GM18868 (cell line): ENCODE measurements at regions not wholly inside any gene's neighbourhood (a gene's known extent, or its start where the extent isn't known, plus 50 kb on each side); places are given as distances from the start of the nearest gene placed in this dataset.
"Not testable (repeated sequence)": the region's sequence is repeated elsewhere in the genome, so short reads cannot be mapped to it uniquely, and the experiment has no call there.

Experiments used
- ATAC-seq: cut with Tn5 transposase; IDR thresholded peaks from one replicate; pipeline ENCODE4 v1.9.1; 2021; ENCODE audit warnings: mild to moderate bottlenecking, moderate library complexity; ENCODE audit not compliant: unreplicated experiment

GRCh38 chr6:169858293-169858934 lies 107.0 kb downstream of the ERMARD start:
- ATAC-seq = no peak

GRCh38 chr6:169857343-169858292 lies 106.2 kb downstream of the ERMARD start:
- ATAC-seq = no peak

- not testable (repeated sequence) for ATAC-seq
These were observed 105.3 kb downstream of the ERMARD start for GRCh38 chr6:169856442-169857342.

- no peak for ATAC-seq
These were observed 103.4 kb downstream of the ERMARD start for GRCh38 chr6:169854813-169855212.

GRCh38 chr6:169854083-169854725 lies 102.8 kb downstream of the ERMARD start:
- no peak for ATAC-seq

GRCh38 chr6:169853196-169854082 lies 102.0 kb downstream of the ERMARD start:
- no peak for ATAC-seq

GRCh38 chr6:169852504-169853195 lies 101.2 kb downstream of the ERMARD start:
- no peak for ATAC-seq

- no peak for ATAC-seq
These were observed 100.5 kb downstream of the ERMARD start for GRCh38 chr6:169851641-169852503.

GRCh38 chr6:169850746-169851145 lies 99.3 kb downstream of the ERMARD start:
- no peak for ATAC-seq

- ATAC-seq = no peak
These were observed 98.7 kb downstream of the ERMARD start for GRCh38 chr6:169850154-169850553.

- no peak for ATAC-seq
These were observed 98.0 kb downstream of the ERMARD start for GRCh38 chr6:169849396-169849795.

- ATAC-seq = no peak
These were observed 97.5 kb downstream of the ERMARD start for GRCh38 chr6:169848946-169849345.

- no peak for ATAC-seq
These were observed 96.5 kb downstream of the ERMARD start for GRCh38 chr6:169847901-169848311.

- ATAC-seq = no peak
These were observed 95.8 kb downstream of the ERMARD start for GRCh38 chr6:169847141-169847674.

- no peak for ATAC-seq
These were observed 95.0 kb downstream of the ERMARD start for GRCh38 chr6:169846286-169847056.

GRCh38 chr6:169845426-169846285 lies 94.2 kb downstream of the ERMARD start:
- ATAC-seq = no peak
